SU-DHL-6 (cell line): ENCODE measurements at regions not wholly inside any gene's neighbourhood (a gene's known extent, or its start where the extent isn't known, plus 50 kb on each side); places are given as distances from the start of the nearest gene placed in this dataset.
"Not testable (repeated sequence)": the region's sequence is repeated elsewhere in the genome, so short reads cannot be mapped to it uniquely, and the experiment has no call there.

Experiments
- H2AFZ ChIP-seq: fragments of 200-600 bp; sonication (generic); 2 replicates; pipeline ENCODE4 v1.6.1; 2014; ENCODE audit warnings: low read depth, mild to moderate bottlenecking, moderate library complexity, mixed read lengths, antibody characterized with exemption, low read length; ENCODE audit not compliant: severe bottlenecking
- H3F3A ChIP-seq: fragments of 200-600 bp; shearing (Covaris generic); 2 replicates; pipeline ENCODE4 v1.6.0; 2016; ENCODE audit warnings: antibody characterized with exemption, mild to moderate bottlenecking; ENCODE audit not compliant: insufficient read depth
- H3K27ac ChIP-seq: fragments of 200-600 bp; sonication (generic); 2 replicates; pipeline ENCODE4 v1.5.1; 2016; ENCODE audit warnings: low read depth, mild to moderate bottlenecking, low read length, moderate library complexity, mixed read lengths
- H3K27me3 ChIP-seq: fragments of 200-600 bp; sonication (generic), shearing (Covaris generic); 2 replicates; pipeline ENCODE4 v1.6.0; 2014; ENCODE audit warnings: mild to moderate bottlenecking, low read length
- H3K36me3 ChIP-seq: fragments of 200-600 bp; sonication (generic); 2 replicates; pipeline ENCODE4 v1.6.1; 2014; ENCODE audit warnings: mild to moderate bottlenecking, low read length, mixed read lengths
- H3K4me2 ChIP-seq: fragments of 300-600, 200-600 bp; shearing (Covaris generic), sonication (generic); 2 replicates; pipeline ENCODE4 v1.6.0; 2014; ENCODE audit warnings: low read length, low read depth, mild to moderate bottlenecking; ENCODE audit not compliant: poor library complexity, severe bottlenecking
- H3K4me3 ChIP-seq: fragments of 200-600 bp; sonication (generic); 2 replicates; pipeline ENCODE4 v1.5.1; 2014; ENCODE audit warnings: antibody characterized with exemption, low read length, mild to moderate bottlenecking, mixed read lengths; ENCODE audit not compliant: insufficient read depth, poor library complexity, severe bottlenecking
- H3K79me2 ChIP-seq: fragments of 200-600 bp; sonication (generic); 2 replicates; pipeline ENCODE4 v1.6.1; 2014; ENCODE audit warnings: mild to moderate bottlenecking, low read length, moderate library complexity; ENCODE audit not compliant: insufficient read depth
- H3K9ac ChIP-seq: fragments of 200-600 bp; sonication (generic); 2 replicates; pipeline ENCODE4 v1.7.0; 2014; ENCODE audit warnings: mild to moderate bottlenecking, low read length
- H3K9me2 ChIP-seq: fragments of 200-600 bp; sonication (generic); replicated peaks from 2 replicates; pipeline ENCODE4 v1.6.1; 2014; ENCODE audit warnings: low read length; ENCODE audit not compliant: insufficient read depth
- H3K9me3 ChIP-seq: fragments of 200-600 bp; sonication (generic); 2 replicates; pipeline ENCODE4 v1.6.1; 2014; ENCODE audit warnings: low read length, mixed read lengths; ENCODE audit not compliant: insufficient read depth
- H4K20me1 ChIP-seq: fragments of 200-600 bp; sonication (generic); 2 replicates; pipeline ENCODE4 v1.6.1; 2014; ENCODE audit warnings: low read depth, mild to moderate bottlenecking, antibody characterized with exemption, low read length, moderate library complexity, mixed read lengths
- EZH2phosphoT487 ChIP-seq: fragments of 200-600 bp; sonication (generic), shearing (Covaris generic); conservative IDR thresholded peaks from 2 replicates; pipeline ENCODE4 v1.6.1; 2018; ENCODE audit warnings: mild to moderate bottlenecking, antibody characterized with exemption, low read length, moderate library complexity, mixed read lengths
- TF ChIP-seq, protein P1 (sequence below): fragments of 200-600 bp; sonication (generic); IDR thresholded peaks from one replicate; pipeline ENCODE4 v1.5.1; 2017; ENCODE audit warnings: antibody characterized with exemption, mild to moderate bottlenecking, low read length, moderate library complexity; ENCODE audit not compliant: insufficient read depth, poor library complexity, severe bottlenecking

DNA sequence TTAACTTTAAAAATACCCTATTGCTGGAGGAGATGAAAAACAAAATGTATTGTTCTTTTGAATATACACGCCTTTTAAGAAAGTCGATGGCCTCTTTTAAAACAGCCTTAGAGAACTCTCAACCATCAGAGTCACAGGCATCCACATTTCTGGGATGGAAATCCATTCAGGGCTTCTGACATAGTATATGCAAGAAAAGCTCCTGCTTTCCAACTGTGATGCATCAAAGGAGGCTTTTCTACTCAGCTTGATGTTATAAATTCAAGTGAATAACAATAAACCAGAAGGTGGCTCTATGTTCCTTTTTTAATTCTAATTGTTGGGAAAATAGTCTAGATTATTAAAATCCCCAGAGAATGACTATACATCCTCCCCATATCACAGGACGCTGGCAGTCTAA lies 398.8 kb upstream of the CXADR start:
- Histone ChIP-seq H3K9ac (no peak overlapping the region), H3K79me2 (no peaks in the 10 kb centered on the region), H3F3A (no peaks in the 10 kb centered on the region), H3K4me3 (no peak overlapping the region), H3K9me2 (no peaks in the 10 kb centered on the region), H3K9me3 (no peaks in the 10 kb centered on the region), H4K20me1 (no peaks in the 10 kb centered on the region), H3K4me2 (no peak overlapping the region), H3K27me3 (no peaks in the 10 kb centered on the region), H3K27ac (no peak overlapping the region), H2AFZ (no peak overlapping the region), H3K36me3 (no peaks in the 10 kb centered on the region)
- TF ChIP-seq, protein P1, sequence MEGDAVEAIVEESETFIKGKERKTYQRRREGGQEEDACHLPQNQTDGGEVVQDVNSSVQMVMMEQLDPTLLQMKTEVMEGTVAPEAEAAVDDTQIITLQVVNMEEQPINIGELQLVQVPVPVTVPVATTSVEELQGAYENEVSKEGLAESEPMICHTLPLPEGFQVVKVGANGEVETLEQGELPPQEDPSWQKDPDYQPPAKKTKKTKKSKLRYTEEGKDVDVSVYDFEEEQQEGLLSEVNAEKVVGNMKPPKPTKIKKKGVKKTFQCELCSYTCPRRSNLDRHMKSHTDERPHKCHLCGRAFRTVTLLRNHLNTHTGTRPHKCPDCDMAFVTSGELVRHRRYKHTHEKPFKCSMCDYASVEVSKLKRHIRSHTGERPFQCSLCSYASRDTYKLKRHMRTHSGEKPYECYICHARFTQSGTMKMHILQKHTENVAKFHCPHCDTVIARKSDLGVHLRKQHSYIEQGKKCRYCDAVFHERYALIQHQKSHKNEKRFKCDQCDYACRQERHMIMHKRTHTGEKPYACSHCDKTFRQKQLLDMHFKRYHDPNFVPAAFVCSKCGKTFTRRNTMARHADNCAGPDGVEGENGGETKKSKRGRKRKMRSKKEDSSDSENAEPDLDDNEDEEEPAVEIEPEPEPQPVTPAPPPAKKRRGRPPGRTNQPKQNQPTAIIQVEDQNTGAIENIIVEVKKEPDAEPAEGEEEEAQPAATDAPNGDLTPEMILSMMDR, result no peak
- TF ChIP-seq EZH2phosphoT487, result no peak

GRCh38 chr21:17118638-17119384 lies 394.0 kb upstream of the CXADR start:
- H3K4me2 ChIP-seq, result no peak overlapping the region
- H3K36me3 ChIP-seq, result no peaks in the 10 kb centered on the region
- no peaks in the 10 kb centered on the region for H4K20me1 ChIP-seq
- H2AFZ ChIP-seq, result no peak overlapping the region
- TF ChIP-seq, protein P1, result no peak
- TF ChIP-seq EZH2phosphoT487, result no peak
- H3F3A ChIP-seq, result no peaks in the 10 kb centered on the region
- no peaks in the 10 kb centered on the region for H3K79me2 ChIP-seq
- no peak overlapping the region for H3K4me3 ChIP-seq
- H3K9me2 ChIP-seq, result no peaks in the 10 kb centered on the region
- H3K9ac ChIP-seq, result no peak overlapping the region
- no peak overlapping the region for H3K27ac ChIP-seq
- H3K9me3 ChIP-seq, result no peaks in the 10 kb centered on the region
- H3K27me3 ChIP-seq, result no peaks in the 10 kb centered on the region

DNA sequence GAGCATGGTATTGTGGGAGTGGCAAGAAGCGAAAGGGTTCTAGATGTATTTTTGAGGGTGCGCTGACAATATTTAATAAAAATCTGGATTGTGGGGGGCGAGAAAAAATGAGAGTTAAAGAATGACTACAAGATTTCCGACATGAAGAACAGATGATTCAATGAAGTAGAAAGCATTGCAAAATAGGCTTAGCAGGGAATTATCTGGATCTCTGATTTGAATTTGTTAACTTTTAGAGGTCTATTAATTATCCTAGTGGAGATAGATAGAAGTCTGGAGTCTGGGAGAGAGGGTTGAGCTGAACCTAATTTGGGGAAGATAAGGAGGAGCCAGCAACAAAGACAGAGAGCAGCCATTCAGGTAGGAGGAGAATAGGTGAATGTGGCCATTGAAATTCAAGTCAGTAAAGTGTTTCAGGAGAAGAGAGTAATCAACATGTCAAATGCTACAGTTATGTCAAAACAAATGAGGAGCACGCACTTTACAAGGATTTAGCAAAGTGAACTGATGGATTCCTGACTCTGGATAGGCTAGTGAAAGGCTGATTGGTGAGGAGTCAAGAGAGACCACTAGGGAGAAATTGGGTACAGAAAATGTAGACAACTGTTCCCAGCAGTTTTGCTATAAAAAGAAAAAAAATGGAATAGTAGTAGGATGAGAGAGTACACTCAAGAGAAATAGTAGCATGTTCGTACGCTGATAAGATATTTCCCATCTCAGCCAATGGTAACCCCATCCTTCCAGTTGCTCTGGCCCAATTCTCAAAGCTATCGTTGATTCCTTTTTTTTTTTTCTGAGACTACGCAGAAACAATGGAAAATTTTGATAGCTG lies 393.2 kb upstream of the CXADR start:
- Histone ChIP-seq H3K9ac (no peak overlapping the region), H2AFZ (no peak overlapping the region), H3K36me3 (no peaks in the 10 kb centered on the region), H3K27me3 (no peaks in the 10 kb centered on the region), H3K4me3 (no peak overlapping the region), H3K4me2 (no peak overlapping the region), H3K27ac (no peak overlapping the region), H3K79me2 (no peaks in the 10 kb centered on the region), H3K9me3 (no peaks in the 10 kb centered on the region), H3F3A (no peaks in the 10 kb centered on the region), H4K20me1 (no peaks in the 10 kb centered on the region), H3K9me2 (no peaks in the 10 kb centered on the region)
- TF ChIP-seq EZH2phosphoT487, result no peak
- TF ChIP-seq, protein P1, result no peak

DNA sequence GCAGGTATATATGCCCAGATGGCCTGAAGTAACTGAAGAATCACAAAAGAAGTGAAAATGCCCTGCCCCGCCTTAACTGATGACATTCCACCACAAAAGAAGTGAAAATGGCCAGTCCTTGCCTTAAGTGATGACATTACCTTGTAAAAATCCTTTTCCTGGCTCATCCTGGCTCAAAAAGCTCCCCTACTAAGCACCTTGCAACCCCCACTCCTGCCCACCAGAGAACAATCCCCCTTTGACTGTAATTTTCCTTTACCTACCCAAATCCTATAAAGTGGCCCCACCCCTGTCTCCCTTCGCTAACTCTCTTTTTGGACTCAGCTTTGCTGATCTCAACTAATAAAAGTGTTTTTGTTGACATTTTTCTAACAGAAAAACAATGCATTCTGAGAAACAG lies 385.4 kb upstream of the CXADR start:
- not testable (repeated sequence) for H3K27me3 ChIP-seq, H2AFZ ChIP-seq, H3K9me3 ChIP-seq, H3K9ac ChIP-seq, H3K36me3 ChIP-seq, H3F3A ChIP-seq, H3K4me3 ChIP-seq, H3K79me2 ChIP-seq, H4K20me1 ChIP-seq, H3K27ac ChIP-seq, H3K4me2 ChIP-seq, H3K9me2 ChIP-seq
